CD4-positive, alpha-beta T cell treated with Interleukin-6 for 4 hours (primary cell): ENCODE measurements at regions not wholly inside any gene's neighbourhood (a gene's known extent, or its start where the extent isn't known, plus 50 kb on each side); places are given as distances from the start of the nearest gene placed in this dataset.
"Not testable (repeated sequence)": the region's sequence is repeated elsewhere in the genome, so short reads cannot be mapped to it uniquely, and the experiment has no call there.

ENCODE experiments used
- DNase-seq: peaks from one replicate; pipeline ENCODE4 v3.0.0-alpha.2; 2020; ENCODE audit warnings: mixed read lengths

DNA sequence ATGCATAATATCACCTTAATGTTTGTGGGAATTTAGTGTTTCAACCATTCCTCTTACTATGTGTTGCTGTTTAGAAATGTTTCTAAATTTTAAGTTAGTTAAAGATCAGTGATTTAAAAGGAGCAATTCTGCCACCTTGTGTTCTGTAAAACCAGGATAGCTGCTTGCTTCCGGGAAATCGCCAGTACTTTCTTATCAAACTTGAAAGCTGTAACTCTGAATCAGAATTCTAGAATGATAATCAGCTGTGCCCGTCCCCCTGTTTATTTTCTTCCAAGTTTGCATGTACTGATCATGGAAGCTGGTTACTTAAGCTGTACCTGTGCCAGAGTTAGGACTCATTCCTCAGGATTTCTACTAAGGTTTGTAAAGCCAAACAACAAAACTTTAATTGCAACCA is 656.4 kb downstream of the LTN1 start:
- DNase-seq, result no peak

DNA sequence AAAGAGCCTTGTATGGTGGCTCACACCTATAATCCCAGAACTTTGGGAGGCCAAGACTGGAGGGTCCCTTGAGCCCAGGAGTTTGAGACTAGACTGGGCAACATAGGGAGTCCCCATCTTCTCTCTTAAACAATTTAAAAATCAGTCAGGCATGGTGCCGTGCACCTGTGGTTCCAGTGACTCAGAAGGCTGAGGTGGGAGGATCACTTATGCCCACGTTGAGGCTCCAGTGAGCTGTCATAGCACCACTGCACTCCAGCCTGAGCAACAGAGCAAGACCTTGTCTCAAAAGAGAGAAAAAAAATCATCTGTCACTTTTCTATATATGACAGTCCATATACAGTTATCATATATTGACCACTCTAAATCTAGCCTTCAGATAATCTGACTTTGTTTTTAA is 658.3 kb downstream of the LTN1 start:
- DNase-seq, result no peak

DNA sequence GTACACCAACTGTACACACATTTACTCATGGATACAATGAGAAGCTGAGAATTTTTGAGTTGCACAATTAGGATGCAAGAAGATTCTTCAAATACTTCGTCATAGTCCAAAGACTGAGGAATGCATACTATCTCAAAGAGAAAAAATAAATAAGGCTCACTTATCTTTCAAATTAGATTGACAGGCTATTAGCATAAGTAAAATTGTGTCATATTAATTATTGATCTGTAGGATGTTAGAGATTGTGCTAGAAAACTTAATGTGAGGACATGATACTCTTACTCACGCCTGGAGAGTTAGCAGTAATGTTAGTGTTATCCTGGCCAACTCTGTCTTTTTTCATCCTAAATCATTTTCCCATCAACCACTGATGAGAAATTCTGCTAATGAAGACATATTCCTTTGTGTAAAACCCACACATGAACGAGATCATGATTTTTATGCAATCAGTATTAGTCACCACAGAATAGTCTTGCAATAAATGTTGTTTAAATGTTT is 659.0 kb downstream of the LTN1 start:
- DNase-seq, result no peak

- no peak for DNase-seq
Measured at GRCh38 chr21:28332796-28333195, 659.9 kb downstream of the LTN1 start.

GRCh38 chr21:28325618-28326017 is 667.1 kb downstream of the LTN1 start:
- no peak for DNase-seq

GRCh38 chr21:28324690-28325089 is 668.0 kb downstream of the LTN1 start:
- DNase-seq, result no peak

- no peak for DNase-seq
Measured at GRCh38 chr21:28317177-28317950, 675.3 kb downstream of the LTN1 start.

- no peak for DNase-seq
Measured at GRCh38 chr21:28311411-28312190, 681.1 kb downstream of the LTN1 start.

GRCh38 chr21:28310711-28311110 is 682.0 kb downstream of the LTN1 start:
- DNase-seq, result no peak

DNA sequence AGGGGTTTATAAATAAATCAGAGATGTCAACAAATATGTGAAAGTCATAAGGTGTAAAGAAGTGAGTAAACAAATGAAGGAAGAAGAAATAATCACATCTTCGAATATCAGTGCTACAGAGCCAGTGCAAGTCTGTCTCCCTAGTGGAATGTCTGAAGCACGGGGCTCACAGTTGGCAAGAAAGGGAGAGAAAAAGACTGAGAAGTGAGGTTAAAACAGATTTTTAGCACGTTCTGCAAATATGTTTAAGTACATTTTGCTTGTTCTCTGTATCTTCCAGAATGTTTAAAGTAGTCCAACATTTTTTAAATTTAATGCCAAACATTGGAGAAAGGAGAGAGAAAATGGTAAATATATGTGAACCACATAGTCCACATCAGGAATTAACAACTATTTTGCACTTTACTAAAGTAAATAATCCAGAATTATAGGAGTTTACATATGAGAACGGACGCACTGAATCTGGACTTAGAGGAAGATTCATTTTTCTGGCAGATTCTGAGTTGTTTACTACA is 682.4 kb downstream of the LTN1 start:
- DNase-seq, result no peak

GRCh38 chr21:28309596-28309995 is 683.1 kb downstream of the LTN1 start:
- DNase-seq, result no peak

DNA sequence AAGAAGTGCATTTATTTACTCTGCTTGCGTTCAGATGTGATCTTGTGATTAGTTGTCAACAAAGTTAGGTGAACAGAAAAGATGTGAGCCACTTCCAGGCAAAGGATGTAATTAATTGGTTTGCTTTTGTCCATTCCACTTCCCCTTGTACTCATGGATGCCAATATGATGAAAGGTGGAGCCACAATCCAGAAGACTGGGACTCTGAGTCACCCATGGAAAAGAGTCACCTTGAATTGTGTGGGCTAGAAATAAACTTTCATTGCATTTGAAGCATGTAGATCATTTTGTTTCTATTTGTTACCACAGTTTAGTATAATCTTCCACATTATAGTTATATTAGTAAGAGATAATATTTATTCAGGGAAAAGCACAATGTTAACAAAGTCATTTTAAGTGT is 684.2 kb downstream of the LTN1 start:
- DNase-seq, result no peak

DNA sequence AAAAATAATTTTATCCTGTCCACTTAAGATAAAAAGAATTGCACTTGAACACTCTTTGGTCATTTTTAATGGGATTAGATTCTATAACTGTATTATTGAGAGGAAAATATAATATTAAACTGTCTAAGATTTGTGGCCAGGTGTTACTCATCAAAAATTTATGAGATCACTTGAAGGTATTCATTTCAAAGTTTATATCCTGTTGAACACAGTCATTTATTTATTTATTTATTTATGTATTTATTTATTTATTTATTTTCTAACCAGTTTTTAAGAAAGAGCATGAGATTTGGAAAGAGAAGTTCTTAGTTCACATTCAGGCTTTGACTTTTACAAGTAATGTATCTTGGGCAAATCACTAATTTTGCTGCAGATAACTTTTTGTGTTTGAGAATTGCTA is 692.7 kb downstream of the LTN1 start:
- no peak for DNase-seq

GRCh38 chr21:28298251-28298672 is 694.4 kb downstream of the LTN1 start:
- DNase-seq, result no peak

DNA sequence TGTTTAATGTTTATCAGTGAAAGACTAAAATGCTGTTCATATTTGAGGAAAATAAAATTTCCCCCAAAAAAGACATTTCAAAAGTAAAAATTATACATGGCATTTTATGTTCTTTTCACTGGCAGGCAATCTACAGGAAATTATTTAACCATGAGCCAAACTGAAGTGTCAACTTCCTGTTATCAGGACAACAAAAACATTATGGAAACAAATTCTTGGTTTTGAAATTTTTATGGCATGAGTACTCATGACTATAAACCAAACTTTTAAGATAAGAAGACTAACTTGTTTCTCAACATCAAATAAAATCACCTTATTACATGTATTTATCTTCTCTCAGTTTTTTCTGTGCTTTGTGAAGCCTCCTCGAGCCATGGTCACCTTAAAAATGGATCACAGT is 698.6 kb downstream of the LTN1 start:
- no peak for DNase-seq

- DNase-seq, result no peak
Measured at GRCh38 chr21:28283641-28284490, 708.8 kb downstream of the LTN1 start.

DNA sequence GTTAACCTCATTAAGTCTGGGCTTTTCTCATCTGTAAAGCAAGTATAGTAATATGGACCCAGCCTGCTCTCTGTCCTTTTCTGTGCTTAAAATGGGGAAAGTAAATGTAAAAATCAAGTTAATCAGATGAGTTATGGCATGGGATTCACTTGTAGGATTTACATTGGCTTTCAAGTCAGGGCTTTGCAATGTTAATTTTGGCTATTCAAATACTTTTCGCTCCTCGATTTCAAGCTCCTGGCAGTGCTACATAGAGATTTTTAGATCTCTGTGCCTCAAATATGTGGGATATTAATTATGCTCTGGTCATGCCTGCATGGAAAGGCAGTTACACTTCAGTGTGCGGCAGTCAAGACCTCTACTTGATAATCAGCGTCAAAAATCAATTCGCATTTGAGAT is 709.8 kb downstream of the LTN1 start:
- no peak for DNase-seq

- not testable (repeated sequence) for DNase-seq
Measured at GRCh38 chr21:28281357-28281756, 711.3 kb downstream of the LTN1 start.

DNA sequence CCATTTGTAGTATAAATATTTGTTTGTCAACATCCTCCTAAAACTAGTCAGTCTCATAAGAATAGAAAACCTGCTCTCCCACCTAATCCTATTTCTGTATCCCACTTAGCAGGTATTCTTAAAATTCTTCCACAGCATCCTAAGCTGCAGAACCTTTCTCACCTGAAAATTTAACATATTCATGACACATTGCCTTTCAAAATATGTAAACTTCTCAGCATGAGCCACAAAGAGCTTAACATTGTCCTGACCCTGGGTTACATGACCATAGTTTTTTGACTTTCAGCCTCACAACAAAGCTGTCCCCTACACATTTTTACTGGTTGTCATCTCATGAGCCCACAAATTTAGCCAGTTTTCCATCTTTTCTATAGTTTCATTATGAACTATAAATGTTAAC is 712.1 kb downstream of the LTN1 start:
- DNase-seq, result no peak

- no peak for DNase-seq
Measured at GRCh38 chr21:28277324-28277723, 715.4 kb downstream of the LTN1 start.

- no peak for DNase-seq
Measured at GRCh38 chr21:28272272-28272992, 720.2 kb downstream of the LTN1 start.

- no peak for DNase-seq
Measured at GRCh38 chr21:28269173-28269572, 723.5 kb downstream of the LTN1 start.
